ENCODE measurements at regions not wholly inside any gene's neighbourhood (a gene's known extent, or its start where the extent isn't known, plus 50 kb on each side); places are given as distances from the start of the nearest gene placed in this dataset.

DNA sequence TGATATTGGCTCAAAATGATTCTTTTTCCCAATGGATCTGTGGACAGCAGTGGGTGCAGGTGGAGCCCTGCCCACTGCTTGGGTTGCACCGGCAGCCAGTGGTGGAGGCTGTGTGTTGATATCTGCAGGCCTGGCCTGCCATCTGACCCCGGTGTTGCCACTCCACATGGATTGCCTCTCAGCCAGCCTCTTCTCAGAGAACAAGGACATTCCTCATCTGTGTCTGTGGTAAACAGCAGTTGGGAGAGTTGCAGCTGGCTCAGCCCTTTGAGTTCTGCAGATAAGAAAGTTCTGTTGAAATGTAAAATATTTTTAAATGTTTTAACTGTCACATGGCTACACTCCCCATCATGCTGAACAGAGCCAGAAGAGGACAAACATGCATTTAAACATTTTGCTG lies 374.9 kb upstream of the CELF2 start:
- no peak for DNase-seq (ENCODE audit: low spot score)

DNA sequence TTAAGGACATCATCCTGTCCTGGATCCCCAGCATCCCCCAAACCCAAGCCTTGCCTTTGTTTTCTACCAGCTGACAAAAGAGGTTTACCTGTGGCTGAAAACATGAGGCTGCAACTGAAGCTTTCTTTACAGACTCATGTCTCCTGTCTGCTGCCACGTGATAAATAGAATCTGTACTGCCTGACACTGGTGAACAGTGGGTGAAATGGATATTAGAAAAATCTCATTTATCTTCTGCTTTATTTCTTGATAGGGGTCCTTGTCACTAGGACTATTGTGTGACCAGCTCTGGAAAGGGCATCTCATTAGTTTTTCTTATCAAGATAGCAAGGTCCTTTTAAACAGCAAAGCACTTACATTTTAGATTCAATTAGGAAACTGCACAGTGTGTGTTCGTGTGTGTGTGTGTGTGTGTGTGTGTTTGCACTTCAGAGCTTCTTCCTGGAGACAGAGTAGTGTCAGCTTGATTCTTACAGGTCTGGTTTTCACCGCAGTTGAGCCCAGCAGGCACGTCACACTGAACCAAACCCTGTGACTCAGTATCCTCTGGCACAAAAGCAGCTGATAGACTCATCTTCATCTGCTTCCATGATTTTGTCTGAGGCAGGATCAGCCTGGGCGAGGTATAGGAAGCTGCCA lies 373.5 kb upstream of the CELF2 start:
- DNase-seq (ENCODE audit: low spot score) = no peak

DNA sequence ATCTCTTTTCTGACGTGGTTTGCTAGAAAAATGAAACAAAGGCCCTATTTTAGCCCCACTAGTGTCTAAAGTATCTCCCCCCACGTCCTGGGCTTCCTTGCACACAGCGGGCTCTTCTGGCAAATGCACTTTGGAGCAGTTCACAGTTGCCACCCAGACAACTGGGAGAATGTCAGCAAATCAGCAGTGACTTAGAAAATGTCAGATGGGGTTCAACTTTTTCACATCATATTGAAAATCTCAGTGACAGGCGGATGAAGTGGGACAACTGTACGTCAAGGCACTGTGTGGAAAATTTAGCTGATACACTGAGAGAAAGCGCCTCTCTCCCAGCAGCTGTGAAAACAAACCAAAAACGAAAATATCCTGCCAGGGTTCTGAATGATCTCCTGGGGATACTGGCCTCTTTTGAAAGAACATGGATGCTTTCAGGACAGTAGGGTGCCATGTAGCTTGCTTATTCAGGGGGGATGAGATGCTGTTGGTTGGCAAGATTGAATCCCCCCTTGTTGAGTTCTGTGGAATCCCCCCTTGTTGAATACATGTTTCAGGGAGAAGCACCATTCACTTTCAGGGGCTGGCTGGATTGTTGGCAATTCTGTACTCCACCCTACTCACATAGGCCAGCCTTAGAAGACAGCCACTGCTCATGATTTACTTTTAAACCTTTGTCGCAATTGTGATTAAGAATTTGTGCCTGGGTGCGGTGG lies 372.8 kb upstream of the CELF2 start:
- no peak for DNase-seq (ENCODE audit: low spot score)

DNA sequence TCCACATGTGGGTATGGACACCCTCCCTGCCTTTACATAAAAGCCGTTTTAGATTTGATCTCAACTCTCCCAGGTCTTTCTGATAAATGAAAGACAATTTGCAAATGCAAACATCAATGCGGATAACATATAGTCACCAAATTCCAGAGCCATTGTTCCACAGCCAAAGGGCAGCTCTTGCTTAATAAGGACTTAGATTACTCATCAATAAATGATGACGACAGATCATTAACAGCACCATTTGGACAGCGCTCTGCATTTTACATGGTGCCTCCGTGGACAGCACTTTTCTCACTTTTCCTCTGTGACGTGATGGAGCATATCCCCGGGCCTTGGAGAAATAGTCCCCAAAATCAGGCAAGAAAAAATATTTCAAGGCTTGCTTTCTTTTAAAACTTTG lies 370.3 kb upstream of the CELF2 start:
- DNase-seq (ENCODE audit: low spot score) = no peak

DNA sequence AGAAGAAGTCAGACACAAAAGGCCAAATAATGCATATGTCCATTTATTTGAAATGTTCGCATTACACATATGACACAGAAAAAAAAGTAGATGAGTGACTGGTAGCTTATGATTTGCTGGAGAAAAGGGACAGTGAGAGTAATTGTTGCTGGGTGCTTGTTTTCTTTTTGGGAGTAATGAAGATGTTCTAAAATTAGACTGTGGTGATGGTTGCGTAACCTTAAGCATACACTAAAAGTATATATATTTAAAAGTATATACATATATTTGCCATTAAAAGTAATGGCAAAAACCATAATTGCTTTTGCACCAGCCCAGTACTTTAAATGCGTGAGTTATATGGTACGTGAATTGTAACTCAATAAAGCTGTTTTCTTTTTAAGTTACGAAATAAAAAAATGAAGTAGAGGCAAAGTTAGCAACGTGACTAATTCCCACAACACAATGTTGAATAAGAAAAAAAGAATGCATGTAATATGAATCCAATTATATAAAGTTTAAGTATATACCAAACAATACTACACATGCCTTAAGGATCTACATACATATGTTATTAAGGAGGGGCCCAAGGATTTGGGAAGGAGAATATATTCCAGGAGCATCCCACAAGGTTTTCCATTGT lies 360.4 kb upstream of the CELF2 start:
- no peak for DNase-seq (ENCODE audit: low spot score)

DNA sequence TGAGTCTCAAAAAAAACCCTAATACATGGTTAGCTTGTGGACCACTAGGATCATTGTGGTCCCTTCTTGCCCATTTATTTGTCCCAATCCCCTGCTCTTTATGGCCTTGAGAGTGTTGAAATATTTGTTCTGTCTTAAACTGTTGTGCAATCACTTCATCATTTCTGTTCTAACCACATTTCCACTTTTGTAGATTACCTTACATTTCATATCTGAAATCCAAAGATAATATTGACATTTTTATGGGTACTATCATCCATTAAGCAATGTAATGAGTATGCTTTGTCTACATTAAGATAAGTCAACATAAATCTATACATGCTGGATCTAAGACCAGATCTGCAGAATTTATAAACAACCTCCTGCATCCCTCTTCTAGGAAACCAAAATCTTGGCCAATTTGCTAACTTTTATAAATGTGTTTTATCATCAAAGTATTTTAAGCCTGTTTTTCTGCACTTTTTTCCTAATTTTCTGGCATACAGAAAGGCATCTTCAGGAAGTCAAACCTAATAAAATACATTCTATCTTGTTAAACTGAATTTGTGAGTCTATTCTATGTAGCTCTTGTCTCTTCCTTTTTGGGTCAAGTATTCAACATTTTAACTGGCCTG lies 359.4 kb upstream of the CELF2 start:
- DNase-seq (ENCODE audit: low spot score) = no peak

DNA sequence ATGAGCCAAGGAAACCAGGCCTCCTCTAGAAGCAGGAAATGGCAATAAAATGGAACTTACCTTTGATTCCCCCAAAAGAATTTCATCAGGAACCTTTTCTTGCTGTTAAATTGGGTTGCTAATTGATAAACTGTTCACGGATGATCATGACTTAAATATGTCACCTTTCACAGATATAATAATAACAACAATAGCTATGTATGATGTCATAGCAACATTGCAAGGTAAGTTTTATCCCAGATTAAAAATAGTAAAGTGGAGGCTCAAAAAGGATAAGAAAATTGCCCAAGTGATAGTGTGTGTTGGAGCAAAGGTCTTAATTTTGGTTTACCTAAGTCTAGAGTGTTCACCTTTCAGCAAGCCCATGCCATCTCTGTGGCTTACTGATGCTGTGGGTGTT lies 357.6 kb upstream of the CELF2 start:
- DNase-seq (ENCODE audit: low spot score) = no peak

DNA sequence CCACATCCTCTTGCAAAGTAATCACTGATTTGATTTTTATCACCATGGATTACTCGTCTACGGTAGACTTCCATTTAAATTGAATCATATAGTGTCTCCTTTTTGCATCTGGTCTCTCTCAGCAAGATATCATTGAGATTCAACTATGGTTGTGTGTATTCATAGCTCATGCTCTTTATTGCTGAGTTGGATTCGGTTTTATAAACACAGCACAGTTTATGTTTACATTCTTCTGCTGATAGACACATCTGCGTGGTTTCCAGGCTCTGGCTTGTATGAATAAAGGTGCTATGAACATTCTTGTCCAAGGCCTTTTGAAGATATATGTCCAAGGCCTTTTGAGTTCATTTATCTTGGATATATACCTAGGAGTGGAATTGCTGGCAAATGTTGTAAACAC lies 356.5 kb upstream of the CELF2 start:
- no peak for DNase-seq (ENCODE audit: low spot score)

DNA sequence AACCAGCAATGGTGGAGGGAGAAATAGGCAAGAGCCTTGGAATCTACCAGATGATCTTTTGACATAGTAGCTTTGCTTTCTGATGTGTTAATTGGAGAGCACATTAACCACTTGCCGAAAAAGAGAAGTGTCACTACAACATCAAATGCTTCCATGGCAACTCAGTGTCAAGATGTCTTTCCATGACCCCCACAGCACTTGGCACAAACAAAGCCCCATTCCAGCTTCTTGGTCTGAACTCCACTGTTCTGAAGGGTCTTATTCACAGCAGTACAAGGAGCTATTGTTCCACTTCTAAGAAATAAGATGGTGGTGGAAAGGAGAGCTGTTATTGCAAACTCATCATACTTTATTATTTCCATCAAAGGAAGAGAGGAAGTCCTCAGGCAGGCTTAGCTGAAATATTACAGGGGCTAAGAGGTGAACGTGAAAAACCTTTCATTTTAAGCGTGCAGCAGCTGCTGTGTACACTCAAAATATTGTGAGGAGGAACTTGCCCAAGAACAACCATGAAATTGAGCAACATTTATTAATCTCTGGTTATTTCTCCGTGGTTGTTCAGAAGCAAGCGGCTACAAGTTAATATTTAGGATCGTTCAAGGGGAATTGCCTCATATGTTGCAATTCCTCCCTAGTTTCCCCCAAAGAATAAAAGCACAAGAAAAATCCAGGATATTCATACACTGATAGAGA lies 354.8 kb upstream of the CELF2 start:
- no peak for DNase-seq (ENCODE audit: low spot score)

DNA sequence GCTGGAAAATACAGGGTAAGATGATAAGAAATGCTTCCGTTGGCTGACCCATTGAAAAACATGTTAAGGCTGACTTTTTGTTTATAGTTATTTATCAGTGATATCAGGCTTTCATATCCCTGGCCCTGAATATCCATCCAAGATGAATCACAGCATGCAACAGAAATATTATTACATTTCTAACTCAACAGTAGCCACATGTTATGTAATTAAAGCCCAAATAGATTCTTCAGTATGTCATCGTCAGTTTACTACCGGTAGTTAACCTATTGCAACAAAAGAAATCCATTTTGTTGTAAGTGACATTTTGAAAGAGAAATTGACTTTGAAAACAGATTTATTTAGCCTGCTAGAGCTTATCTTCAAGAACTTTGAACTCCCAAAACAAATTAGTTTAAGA lies 354.1 kb upstream of the CELF2 start:
- DNase-seq (ENCODE audit: low spot score) = no peak

DNA sequence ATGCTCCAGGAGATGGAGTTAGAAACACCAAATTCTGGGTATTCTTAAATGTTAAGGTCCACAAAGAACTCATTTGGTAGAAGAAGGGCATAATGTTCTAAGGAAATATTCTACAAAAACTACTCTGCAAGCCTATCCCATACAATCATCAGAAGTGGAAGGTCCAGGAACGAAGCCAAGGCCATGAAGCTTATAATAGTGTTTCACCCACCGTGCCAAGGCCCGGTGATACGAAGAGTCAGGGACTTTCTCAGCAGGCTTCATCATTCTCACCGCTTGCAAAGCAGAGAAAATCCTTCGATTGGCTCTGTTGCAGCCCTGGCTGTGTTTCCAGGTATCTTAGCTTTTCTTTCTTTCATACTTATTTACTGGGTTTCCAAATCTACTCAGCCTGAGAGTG lies 351.9 kb upstream of the CELF2 start:
- DNase-seq (ENCODE audit: low spot score) = no peak

DNA sequence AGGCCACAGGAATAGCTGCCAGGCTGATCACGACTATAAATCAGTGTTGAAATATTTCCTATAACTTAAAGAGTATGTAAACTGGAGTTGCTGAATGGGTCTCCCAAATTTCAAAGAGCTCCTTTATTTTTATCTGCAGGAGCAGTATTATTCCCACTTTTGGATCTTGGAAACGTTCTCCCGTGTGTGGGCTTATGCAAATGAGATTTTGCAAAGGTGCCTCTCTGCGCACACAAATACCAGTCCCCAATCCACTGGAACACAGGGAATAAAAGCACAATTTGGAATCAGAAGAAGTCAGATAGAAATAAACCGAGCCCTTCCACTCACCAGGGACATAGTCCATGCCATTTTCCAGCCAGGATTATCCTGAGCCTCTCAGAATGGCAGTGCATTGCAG lies 350.2 kb upstream of the CELF2 start:
- no peak for DNase-seq (ENCODE audit: low spot score)

DNA sequence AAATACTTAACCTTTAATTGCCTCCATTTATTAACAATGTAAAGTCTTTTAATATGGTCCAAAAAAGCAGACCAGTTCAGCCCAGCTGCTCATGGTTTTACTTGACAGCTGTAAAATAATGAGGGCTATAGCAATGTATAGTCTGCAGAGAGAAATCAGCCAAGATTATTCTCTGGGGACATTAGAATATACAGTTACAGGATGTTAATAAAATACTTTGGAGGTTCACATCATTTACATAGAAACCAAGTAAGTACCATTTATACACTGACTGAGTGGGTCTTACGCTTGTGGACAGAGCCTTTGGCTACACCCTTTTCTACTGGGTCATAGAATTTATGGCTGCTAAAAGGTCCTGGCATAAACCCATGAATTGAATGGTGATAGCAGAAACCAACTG lies 340.7 kb upstream of the CELF2 start:
- no peak for DNase-seq (ENCODE audit: low spot score)

DNA sequence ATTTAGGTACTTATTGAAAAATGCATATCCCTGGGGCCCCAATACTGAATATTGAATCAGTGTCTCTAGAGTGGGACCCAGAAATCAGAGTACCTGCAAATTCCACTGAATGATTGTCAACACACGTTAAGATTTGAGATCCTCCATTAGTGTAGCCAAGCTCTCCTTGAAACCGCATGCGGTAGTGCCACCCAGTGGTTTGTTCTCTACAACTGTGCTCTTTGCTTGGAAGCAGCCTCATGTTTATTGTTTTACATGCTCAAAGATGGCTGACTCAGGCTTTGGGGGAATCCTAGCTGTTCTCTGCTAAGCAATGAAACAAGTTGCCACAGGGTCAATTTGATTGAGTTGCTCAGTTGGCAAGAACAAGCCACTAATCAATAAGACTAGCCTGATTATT lies 340.2 kb upstream of the CELF2 start:
- DNase-seq (ENCODE audit: low spot score) = peak; percentile 48

DNA sequence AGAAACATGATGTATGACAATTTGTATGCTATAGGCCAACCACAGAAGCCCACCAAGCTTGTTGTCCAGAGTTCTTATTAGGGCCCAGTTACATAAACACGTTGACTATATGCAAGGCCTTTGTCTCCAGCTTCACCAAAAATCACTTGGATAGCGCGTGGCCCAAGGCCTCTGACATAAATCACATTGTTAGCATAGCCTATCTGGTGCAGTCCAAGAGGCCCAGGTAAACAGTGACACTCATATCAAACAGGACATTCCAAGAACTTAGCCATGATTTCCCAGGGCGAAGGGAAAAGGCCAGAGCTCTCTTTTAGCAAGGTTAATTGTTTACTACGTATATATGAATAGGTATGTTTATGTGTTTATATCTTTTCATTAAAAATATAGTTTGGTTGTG lies 337.2 kb upstream of the CELF2 start:
- DNase-seq (ENCODE audit: low spot score) = no peak

DNA sequence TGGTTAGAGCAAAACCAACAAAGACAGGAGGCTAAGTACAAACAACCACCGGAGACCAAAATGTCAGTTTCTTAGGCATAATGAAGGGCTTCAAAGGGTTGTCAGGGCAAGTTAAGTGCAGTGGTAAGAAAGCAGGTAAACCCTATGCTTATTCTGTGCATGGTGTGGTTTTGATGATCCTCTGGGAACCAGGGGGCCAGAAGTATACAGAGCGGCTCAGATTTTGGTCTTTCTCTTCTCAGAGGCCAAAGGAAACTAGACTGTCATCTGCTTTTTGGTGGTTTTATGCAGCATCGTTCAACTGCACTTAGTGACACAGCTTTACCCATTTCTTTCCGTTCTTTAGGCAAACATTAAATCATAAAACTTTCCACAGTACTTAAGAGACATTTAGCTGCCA lies 332.7 kb upstream of the CELF2 start:
- DNase-seq (ENCODE audit: low spot score) = no peak

DNA sequence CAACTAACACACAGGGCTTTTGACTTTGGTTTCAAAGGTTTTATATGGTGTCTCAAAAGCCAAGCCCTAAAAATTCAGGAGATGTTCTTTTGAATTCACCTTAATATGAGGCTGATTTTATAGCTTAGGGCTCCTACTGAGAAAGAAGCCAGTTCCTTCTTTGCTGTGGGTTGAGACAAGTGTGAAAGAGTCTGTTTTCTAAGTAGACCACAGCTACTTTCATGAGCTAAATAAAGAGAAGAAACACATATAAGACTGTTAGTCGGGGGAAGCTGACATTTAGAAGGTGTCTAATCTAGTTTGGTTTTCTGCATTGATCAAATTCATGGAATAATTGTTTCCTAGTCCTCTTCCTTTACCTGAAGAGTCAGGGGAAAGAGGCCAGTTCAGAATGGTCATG lies 332.1 kb upstream of the CELF2 start:
- DNase-seq (ENCODE audit: low spot score) = no peak

DNA sequence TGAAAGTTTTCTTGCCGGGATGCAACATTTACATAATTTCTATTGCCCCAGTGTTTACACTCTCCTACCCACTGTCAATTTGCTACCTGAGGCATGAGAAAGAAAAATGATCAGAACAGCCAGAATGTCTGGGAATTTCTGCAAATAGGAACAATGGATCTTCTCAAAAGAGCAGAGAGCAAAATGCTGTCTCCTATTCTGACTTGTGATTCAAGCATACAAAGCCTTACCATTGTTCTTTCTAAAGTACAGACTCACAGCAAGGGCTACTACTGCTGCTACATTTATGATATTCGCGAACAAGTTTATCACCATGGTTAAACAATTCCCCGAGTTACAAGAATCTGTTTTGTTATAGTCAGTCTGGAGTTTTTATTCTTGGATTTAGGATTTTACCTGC lies 329.9 kb upstream of the CELF2 start:
- no peak for DNase-seq (ENCODE audit: low spot score)

DNA sequence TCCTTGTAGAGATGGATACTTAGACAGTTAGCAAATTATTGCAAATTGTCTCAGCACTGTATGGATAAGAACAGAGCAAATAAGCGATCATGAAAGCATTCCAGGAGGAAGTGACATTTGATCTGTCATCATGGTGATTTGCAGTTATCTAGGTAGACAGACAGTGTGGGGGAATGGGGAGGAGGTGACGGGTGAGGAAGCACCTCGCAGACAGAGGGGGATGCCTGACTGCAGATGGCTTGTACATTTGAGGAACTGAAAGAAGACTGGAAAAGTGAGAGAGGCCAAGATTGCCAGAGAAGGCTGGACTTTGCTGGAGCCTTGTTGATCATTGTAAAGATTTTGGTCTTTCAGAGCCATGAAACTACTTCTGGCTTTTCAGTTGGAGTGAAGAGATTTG lies 318.2 kb upstream of the CELF2 start:
- no peak for DNase-seq (ENCODE audit: low spot score)

DNA sequence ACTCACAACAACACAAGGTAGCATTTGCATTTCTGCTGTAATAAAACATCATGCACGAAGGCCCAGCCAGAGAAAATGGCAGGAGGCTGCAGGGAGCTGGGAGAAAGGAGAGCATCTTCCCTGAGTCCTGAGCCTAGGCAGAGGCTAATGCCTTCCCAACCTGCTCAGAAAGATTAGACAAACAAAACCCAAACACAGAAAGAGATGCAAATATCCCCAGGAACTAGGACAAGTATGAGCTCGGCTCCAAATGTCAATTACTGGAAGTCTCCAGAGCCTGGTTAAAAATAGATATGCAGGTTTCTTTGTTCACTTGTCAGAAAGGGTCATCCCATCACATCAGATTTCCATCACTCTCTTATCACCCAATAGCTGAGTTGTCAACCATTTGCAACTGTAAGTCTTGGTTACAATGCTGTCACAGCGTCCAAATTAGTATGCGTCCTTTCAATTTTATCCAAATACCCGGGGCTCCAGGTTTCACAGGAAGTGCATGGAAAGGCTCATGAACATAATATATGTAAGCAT lies 316.5 kb upstream of the CELF2 start:
- no peak for DNase-seq (ENCODE audit: low spot score)

DNA sequence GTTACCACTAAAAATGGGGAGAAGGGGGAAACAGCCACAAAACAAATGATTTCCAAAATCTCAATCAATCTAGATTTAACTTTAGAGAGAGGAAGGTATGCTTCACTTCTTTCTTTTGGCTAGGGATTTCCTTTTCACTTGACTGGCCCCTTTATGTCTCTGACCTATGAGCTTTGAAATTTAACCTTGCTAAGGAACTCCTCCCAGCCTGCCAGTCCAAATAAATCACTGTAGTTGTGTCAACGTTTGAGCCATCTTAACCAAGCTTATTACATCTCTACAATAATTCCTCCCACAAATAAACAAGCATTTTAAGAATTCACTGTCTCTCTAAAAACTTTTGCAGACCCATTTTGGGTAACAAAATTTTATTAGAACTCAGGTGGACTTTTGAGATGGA lies 315.5 kb upstream of the CELF2 start:
- DNase-seq (ENCODE audit: low spot score) = no peak

DNA sequence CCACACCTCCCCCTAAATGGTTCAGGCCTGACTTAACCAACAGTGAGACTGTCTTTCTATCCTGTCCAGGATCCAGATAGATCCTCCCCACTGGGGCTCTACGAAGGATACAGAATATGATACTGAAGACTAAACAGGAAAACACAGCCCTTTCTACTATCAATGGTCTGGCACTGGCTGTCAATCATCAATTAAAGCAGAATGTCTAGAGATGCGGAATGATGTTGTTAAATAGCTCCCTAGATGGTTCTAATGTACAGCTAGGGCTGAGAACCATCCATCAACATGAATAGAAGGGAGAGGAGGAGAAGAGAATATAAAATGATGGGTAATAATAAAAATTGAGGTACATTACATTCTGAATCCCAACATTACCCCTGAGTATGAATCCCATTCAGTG lies 314.3 kb upstream of the CELF2 start:
- DNase-seq (ENCODE audit: low spot score) = no peak

Data from activated CD4-positive, alpha-beta T cell treated with anti-CD3 and anti-CD28 coated beads, Interleukin-2, Interleukin-4, amounts not matched to agents 100 ng/mL and 50 ng/mL, durations not matched to agents 16 hours and 8 hours (primary cell).